HEK293 (cell line): ENCODE measurements at regions not wholly inside any gene's neighbourhood (a gene's known extent, or its start where the extent isn't known, plus 50 kb on each side); places are given as distances from the start of the nearest gene placed in this dataset.
A peak's percentile ranks its signal among the peaks of the same experiment; 100 is the strongest.

Experiments
- BCL11A ChIP-seq: fragments of 450-650 bp; formaldehyde crosslinking; IDR thresholded peaks from 2 replicates; pipeline ENCODE4 v1.5.1; 2016; ENCODE audit warnings: low read depth, missing biosample characterization, missing genetic modification characterization
- CTCF ChIP-seq: fragments of 450-650 bp; formaldehyde crosslinking; IDR thresholded peaks from 2 replicates; pipeline ENCODE4 v1.5.1; 2016; ENCODE audit warnings: missing biosample characterization, missing genetic modification characterization
- INSM2 ChIP-seq: fragments of 450-650 bp; formaldehyde crosslinking; IDR thresholded peaks from 2 replicates; pipeline ENCODE4 v1.5.1; 2016; ENCODE audit warnings: missing biosample characterization, missing genetic modification characterization
- MEIS1 ChIP-seq: sonication (generic); formaldehyde crosslinking; IDR thresholded peaks from 2 replicates; pipeline ENCODE4 v1.8.1; 2022; ENCODE audit warnings: missing genetic modification reagents, mild to moderate bottlenecking, borderline replicate concordance
- OSR2 ChIP-seq: fragments of 450-650 bp; formaldehyde crosslinking; IDR thresholded peaks from 2 replicates; pipeline ENCODE4 v1.5.1; 2016; ENCODE audit warnings: missing biosample characterization, missing genetic modification characterization
- PATZ1 ChIP-seq: fragments of 450-650 bp; formaldehyde crosslinking; IDR thresholded peaks from 2 replicates; pipeline ENCODE4 v1.5.1; 2016; ENCODE audit warnings: missing biosample characterization, missing genetic modification characterization
- PRDM10 ChIP-seq: fragments of 450-650 bp; formaldehyde crosslinking; IDR thresholded peaks from 2 replicates; pipeline ENCODE4 v1.5.1; 2016; ENCODE audit warnings: missing biosample characterization, missing genetic modification characterization
- ZBTB17 ChIP-seq: fragments of 450-650 bp; formaldehyde crosslinking; IDR thresholded peaks from 2 replicates; pipeline ENCODE4 v1.5.1; 2016; ENCODE audit warnings: missing biosample characterization, missing genetic modification characterization
- ZBTB8A ChIP-seq: fragments of 450-650 bp; formaldehyde crosslinking; IDR thresholded peaks from 2 replicates; pipeline ENCODE4 v1.5.1; 2016; ENCODE audit warnings: missing biosample characterization, missing genetic modification characterization
- ZNF223 ChIP-seq: fragments of 450-650 bp; formaldehyde crosslinking; IDR thresholded peaks from 2 replicates; pipeline ENCODE4 v1.5.1; 2016; ENCODE audit warnings: missing biosample characterization, missing genetic modification characterization
- ZNF239 ChIP-seq: fragments of 450-650 bp; formaldehyde crosslinking; IDR thresholded peaks from 2 replicates; pipeline ENCODE4 v1.5.1; 2016; ENCODE audit warnings: missing biosample characterization, missing genetic modification characterization
- ZNF280C ChIP-seq: fragments of 450-650 bp; formaldehyde crosslinking; IDR thresholded peaks from 2 replicates; pipeline ENCODE4 v1.5.1; 2016; ENCODE audit warnings: missing biosample characterization, missing genetic modification characterization
- ZNF350 ChIP-seq: fragments of 450-650 bp; formaldehyde crosslinking; IDR thresholded peaks from 2 replicates; pipeline ENCODE4 v1.5.0; 2017; ENCODE audit warnings: missing biosample characterization, mild to moderate bottlenecking, missing genetic modification characterization
- ZNF354C ChIP-seq: fragments of 450-650 bp; formaldehyde crosslinking; IDR thresholded peaks from 2 replicates; pipeline ENCODE4 v1.5.1; 2016; ENCODE audit warnings: missing biosample characterization, missing genetic modification characterization, low read depth, borderline replicate concordance
- ZNF362 ChIP-seq: fragments of 450-650 bp; formaldehyde crosslinking; IDR thresholded peaks from 2 replicates; pipeline ENCODE4 v1.5.1; 2016; ENCODE audit warnings: missing biosample characterization, missing genetic modification characterization
- ZNF394 ChIP-seq: fragments of 450-650 bp; formaldehyde crosslinking; IDR thresholded peaks from 2 replicates; pipeline ENCODE4 v1.5.1; 2016; ENCODE audit warnings: missing biosample characterization, missing genetic modification characterization, mild to moderate bottlenecking, moderate library complexity, borderline replicate concordance
- ZNF404 ChIP-seq: fragments of 450-650 bp; formaldehyde crosslinking; IDR thresholded peaks from 2 replicates; pipeline ENCODE4 v1.5.1; 2017; ENCODE audit warnings: missing biosample characterization, missing genetic modification characterization
- ZNF544 ChIP-seq: fragments of 450-650 bp; formaldehyde crosslinking; IDR thresholded peaks from 2 replicates; pipeline ENCODE4 v1.5.0; 2017; ENCODE audit warnings: missing biosample characterization, missing genetic modification characterization
- ZNF596 ChIP-seq: fragments of 450-650 bp; IDR thresholded peaks from 2 replicates; pipeline ENCODE4 v1.5.0; 2018; ENCODE audit warnings: missing biosample characterization, mild to moderate bottlenecking, missing genetic modification characterization, moderate library complexity
- ZNF610 ChIP-seq: fragments of 450-650 bp; formaldehyde crosslinking; IDR thresholded peaks from 2 replicates; pipeline ENCODE4 v1.5.1; 2016; ENCODE audit warnings: missing biosample characterization, missing genetic modification characterization, borderline replicate concordance
- ZNF658 ChIP-seq: fragments of 450-650 bp; formaldehyde crosslinking; IDR thresholded peaks from 2 replicates; pipeline ENCODE4; 2016; ENCODE audit warnings: missing biosample characterization, missing genetic modification characterization
- ZNF660 ChIP-seq: fragments of 450-650 bp; IDR thresholded peaks from 2 replicates; pipeline ENCODE4 v1.5.1; 2018; ENCODE audit warnings: missing biosample characterization, mild to moderate bottlenecking, missing genetic modification characterization
- ZNF791 ChIP-seq: fragments of 450-650 bp; formaldehyde crosslinking; IDR thresholded peaks from 2 replicates; pipeline ENCODE4 v1.5.1; 2016; ENCODE audit warnings: missing biosample characterization, missing genetic modification characterization
- ZNF830 ChIP-seq: fragments of 450-650 bp; IDR thresholded peaks from 2 replicates; pipeline ENCODE4 v1.5.0; 2018; ENCODE audit warnings: missing biosample characterization, missing genetic modification characterization, low read depth, mild to moderate bottlenecking, moderate library complexity
- ZNF843 ChIP-seq: fragments of 450-650 bp; formaldehyde crosslinking; IDR thresholded peaks from 2 replicates; pipeline ENCODE4 v1.5.1; 2016; ENCODE audit warnings: missing biosample characterization, missing genetic modification characterization
- ZSCAN30 ChIP-seq: fragments of 450-650 bp; IDR thresholded peaks from 2 replicates; pipeline ENCODE4 v1.5.1; 2018; ENCODE audit warnings: missing biosample characterization, mild to moderate bottlenecking, missing genetic modification characterization, moderate library complexity
- ZSCAN4 ChIP-seq: fragments of 450-650 bp; formaldehyde crosslinking; IDR thresholded peaks from 2 replicates; pipeline ENCODE4 v1.5.1; 2017; ENCODE audit warnings: missing biosample characterization, missing genetic modification characterization
- ZXDB ChIP-seq: fragments of 450-650 bp; formaldehyde crosslinking; IDR thresholded peaks from 2 replicates; pipeline ENCODE4 v1.5.1; 2016; ENCODE audit warnings: missing biosample characterization, missing genetic modification characterization

- TF ChIP-seq ZSCAN30 (tag by site-specific recombination) (0 out of 2 replicates have a peak, but pooled peaks have one; percentile 24), ZNF660 (tag by site-specific recombination) (0 out of 2 replicates have a peak, but pooled peaks have one; percentile 47), ZNF354C (tag by site-specific recombination) (no peak), ZSCAN4 (tag by site-specific recombination) (no peak), ZNF404 (tag by site-specific recombination) (no peak), ZNF362 (tag by site-specific recombination) (no peak), ZNF239 (tag by site-specific recombination) (no peak), BCL11A (no peak), ZNF830 (no peak), ZNF791 (tag by site-specific recombination) (no peak), PRDM10 (peak; percentile 75), ZBTB8A (tag by site-specific recombination) (no peak), MEIS1 (CRISPR knock-in tag) (no peak), ZBTB17 (tag by site-specific recombination) (no peak), ZNF394 (no peak), OSR2 (tag by site-specific recombination) (peak; percentile 74), CTCF (tag by site-specific recombination) (no peak), ZNF596 (tag by site-specific recombination) (no peak), ZNF280C (tag by site-specific recombination) (no peak), ZNF223 (tag by site-specific recombination) (no peak), ZXDB (tag by site-specific recombination) (peak; percentile 60), ZNF658 (no peak), ZNF350 (tag by site-specific recombination) (no peak), INSM2 (no peak), ZNF610 (tag by site-specific recombination) (no peak), ZNF544 (tag by site-specific recombination) (no peak), PATZ1 (tag by site-specific recombination) (no peak), ZNF843 (tag by site-specific recombination) (peak; percentile 74)
Measured at GRCh38 chr5:92559781-92560180, 1021.2 kb downstream of the NR2F1-AS1 start (continued).
